DND-41 (cell line): ENCODE measurements at regions not wholly inside any gene's neighbourhood (a gene's known extent, or its start where the extent isn't known, plus 50 kb on each side); places are given as distances from the start of the nearest gene placed in this dataset.

Source experiments
- ATAC-seq: fragments of 200-7000 bp; cut with Tn5 transposase; 3 replicates; pipeline ENCODE4 v1.9.1; 2021; ENCODE audit warnings: low read depth; ENCODE audit not compliant: insufficient read depth
- DNase-seq: peaks from one replicate; pipeline ENCODE4 v3.0.0-alpha.2; 2020
- H2AFZ ChIP-seq: 2 replicates; pipeline ENCODE4 v1.6.0; 2012; ENCODE audit warnings: low read depth, low read length
- H3K27ac ChIP-seq: 2 replicates; pipeline ENCODE4 v1.5.1; 2012; ENCODE audit warnings: low read length, inconsistent platforms
- H3K27me3 ChIP-seq: fragments of 200-600 bp; sonication (generic); 2 replicates; pipeline ENCODE4 v1.6.0; 2012; ENCODE audit warnings: low read length, mild to moderate bottlenecking, inconsistent platforms; ENCODE audit not compliant: insufficient read depth, poor library complexity
- H3K36me3 ChIP-seq: 2 replicates; pipeline ENCODE4 v1.5.1; 2012; ENCODE audit warnings: low read length, inconsistent platforms; ENCODE audit not compliant: insufficient read depth
- H3K4me1 ChIP-seq: 2 replicates; pipeline ENCODE4 v1.5.1; 2012; ENCODE audit warnings: mild to moderate bottlenecking, low read length; ENCODE audit not compliant: insufficient read depth
- H3K4me2 ChIP-seq: 2 replicates; pipeline ENCODE4 v1.6.0; 2012; ENCODE audit warnings: mild to moderate bottlenecking, moderate library complexity, low read length, inconsistent platforms; ENCODE audit not compliant: insufficient read depth
- H3K4me3 ChIP-seq, 2 experiments: fragments of 200-600 bp in 1 of 2; shearing (Covaris generic) in 1 of 2; 2 replicates each; pipeline ENCODE4 v1.5.1; 2012 to 2016; ENCODE audit warnings: inconsistent platforms in 2 of 2, low read length in 2 of 2, mild to moderate bottlenecking in 2 of 2, low read depth in 1 of 2, moderate library complexity in 1 of 2
- H3K79me2 ChIP-seq: 2 replicates; pipeline ENCODE4 v1.6.0; 2012; ENCODE audit warnings: low read length, inconsistent platforms; ENCODE audit not compliant: insufficient read depth
- H3K9ac ChIP-seq: 2 replicates; pipeline ENCODE4 v1.6.0; 2012; ENCODE audit warnings: low read depth, mild to moderate bottlenecking, inconsistent platforms, low read length, moderate library complexity
- H3K9me3 ChIP-seq: 2 replicates; pipeline ENCODE4 v1.5.1; 2012; ENCODE audit warnings: low read length, moderate library complexity, mild to moderate bottlenecking, inconsistent platforms; ENCODE audit not compliant: insufficient read depth, severe bottlenecking
- H4K20me1 ChIP-seq: 2 replicates; pipeline ENCODE4 v1.6.0; 2012; ENCODE audit warnings: low read length; ENCODE audit not compliant: insufficient read depth
- EZH2 ChIP-seq: IDR thresholded peaks from 3 replicates; pipeline ENCODE4 v1.6.1; 2012; ENCODE audit warnings: borderline replicate concordance, low read depth, mild to moderate bottlenecking, moderate library complexity, low read length, inconsistent platforms; ENCODE audit not compliant: severe bottlenecking
- TF ChIP-seq, protein P1 (sequence below): IDR thresholded peaks from 2 replicates; pipeline ENCODE4 v1.5.1; 2012; ENCODE audit warnings: borderline replicate concordance, low read length, moderate library complexity, mild to moderate bottlenecking; ENCODE audit not compliant: poor library complexity, severe bottlenecking; ENCODE audit errors: extremely low read depth

DNA sequence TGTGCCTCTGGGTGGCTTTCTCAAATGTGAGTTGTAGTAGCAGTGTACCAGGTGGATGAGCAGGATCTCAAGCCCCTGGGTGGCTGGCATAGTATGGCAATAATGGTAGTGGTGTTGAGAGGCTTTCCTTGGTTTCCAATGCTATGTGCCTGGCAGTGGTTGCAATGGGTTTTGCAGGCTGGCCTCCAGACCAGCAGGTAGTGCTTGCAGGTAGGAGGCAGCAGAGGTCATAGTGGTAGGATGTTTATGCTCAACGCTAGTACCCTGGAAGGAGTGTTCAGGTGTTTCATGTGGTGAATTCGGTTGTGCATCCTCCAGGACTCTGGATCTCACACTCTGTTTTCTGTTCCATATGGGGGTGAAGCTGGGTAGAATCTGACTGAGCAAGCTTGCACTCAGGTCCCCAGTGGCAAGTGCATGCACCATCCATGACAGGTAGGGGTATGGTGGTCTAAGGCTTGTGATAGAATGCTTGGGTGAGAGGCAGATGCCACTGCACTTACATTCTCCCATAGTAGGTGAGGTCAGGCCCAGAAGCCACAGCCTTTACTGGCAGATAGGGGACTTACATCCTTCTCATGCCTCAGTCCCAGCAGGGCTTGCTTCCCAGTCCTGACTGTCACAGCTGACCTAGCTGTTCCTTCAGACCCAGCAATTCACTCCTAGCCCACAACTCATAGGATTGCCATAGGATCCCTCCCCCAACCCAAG lies 410.5 kb upstream of the LRRC7 start:
- Histone ChIP-seq H3K9ac (no peak overlapping the region), H4K20me1 (no peaks in the 10 kb centered on the region), H3K27ac (no peak overlapping the region), H3K4me1 (no peaks in the 10 kb centered on the region), H3K79me2 (no peaks in the 10 kb centered on the region), H3K9me3 (no peaks in the 10 kb centered on the region), H2AFZ (no peak overlapping the region), H3K4me2 (no peak overlapping the region), H3K27me3 (no peaks in the 10 kb centered on the region), H3K4me3 (no peak overlapping the region), H3K36me3 (no peaks in the 10 kb centered on the region)
- TF ChIP-seq, protein P1, sequence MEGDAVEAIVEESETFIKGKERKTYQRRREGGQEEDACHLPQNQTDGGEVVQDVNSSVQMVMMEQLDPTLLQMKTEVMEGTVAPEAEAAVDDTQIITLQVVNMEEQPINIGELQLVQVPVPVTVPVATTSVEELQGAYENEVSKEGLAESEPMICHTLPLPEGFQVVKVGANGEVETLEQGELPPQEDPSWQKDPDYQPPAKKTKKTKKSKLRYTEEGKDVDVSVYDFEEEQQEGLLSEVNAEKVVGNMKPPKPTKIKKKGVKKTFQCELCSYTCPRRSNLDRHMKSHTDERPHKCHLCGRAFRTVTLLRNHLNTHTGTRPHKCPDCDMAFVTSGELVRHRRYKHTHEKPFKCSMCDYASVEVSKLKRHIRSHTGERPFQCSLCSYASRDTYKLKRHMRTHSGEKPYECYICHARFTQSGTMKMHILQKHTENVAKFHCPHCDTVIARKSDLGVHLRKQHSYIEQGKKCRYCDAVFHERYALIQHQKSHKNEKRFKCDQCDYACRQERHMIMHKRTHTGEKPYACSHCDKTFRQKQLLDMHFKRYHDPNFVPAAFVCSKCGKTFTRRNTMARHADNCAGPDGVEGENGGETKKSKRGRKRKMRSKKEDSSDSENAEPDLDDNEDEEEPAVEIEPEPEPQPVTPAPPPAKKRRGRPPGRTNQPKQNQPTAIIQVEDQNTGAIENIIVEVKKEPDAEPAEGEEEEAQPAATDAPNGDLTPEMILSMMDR, result no peak
- TF ChIP-seq EZH2, result no peak
- DNase-seq (no peak), ATAC-seq (no peak)

DNA sequence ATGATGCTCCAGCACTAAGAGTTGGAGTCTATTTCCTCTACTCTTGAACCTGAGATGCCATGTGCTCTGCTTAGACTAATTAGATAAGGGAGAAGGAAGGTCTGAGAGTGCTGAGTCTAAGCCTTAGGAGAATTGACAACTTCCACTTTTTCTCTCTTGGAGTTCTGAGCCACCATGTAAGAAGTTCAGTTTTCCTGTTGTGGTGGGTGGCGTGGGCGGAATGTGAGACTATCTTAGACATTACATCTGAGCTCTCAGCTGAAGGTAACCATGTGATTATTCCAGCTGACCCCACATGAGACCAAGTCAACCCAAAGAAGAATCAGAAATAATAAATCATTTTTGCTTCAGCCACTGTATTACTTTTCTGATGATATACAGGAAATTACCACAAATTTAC lies 404.5 kb upstream of the LRRC7 start:
- Histone ChIP-seq H3K4me2 (no peak overlapping the region), H2AFZ (no peak overlapping the region), H3K9me3 (no peaks in the 10 kb centered on the region), H3K36me3 (no peaks in the 10 kb centered on the region), H3K27ac (no peak overlapping the region), H3K4me3 (no peak overlapping the region), H3K27me3 (no peaks in the 10 kb centered on the region), H4K20me1 (no peaks in the 10 kb centered on the region), H3K79me2 (no peaks in the 10 kb centered on the region), H3K9ac (no peak overlapping the region), H3K4me1 (no peaks in the 10 kb centered on the region)
- DNase-seq (no peak), ATAC-seq (no peak)
- TF ChIP-seq, protein P1, result no peak
- no peak for TF ChIP-seq EZH2

DNA sequence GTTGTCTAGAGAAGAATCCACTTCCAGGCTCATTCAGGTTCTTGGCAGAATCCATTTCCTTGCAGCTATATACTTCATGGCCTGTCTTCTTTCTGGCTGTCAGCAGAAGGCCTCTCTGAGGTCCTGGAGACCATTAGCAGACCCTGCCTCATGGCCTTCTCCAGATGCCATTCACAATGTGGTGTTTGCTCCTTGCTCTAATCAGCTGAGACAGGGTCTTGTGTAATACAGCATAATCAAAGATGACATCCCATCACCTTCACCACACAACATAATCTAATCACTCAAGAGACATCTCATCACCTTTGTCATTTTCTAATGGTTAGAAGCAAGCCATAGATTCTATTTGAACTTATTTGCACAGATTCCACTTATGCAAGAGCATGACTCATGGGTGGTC lies 403.9 kb upstream of the LRRC7 start:
- ATAC-seq, result no peak
- no peak for TF ChIP-seq EZH2
- TF ChIP-seq, protein P1, result no peak

More for the DNA sequence above, 403.9 kb upstream of the LRRC7 start:
- no peaks in the 10 kb centered on the region for H3K4me1 ChIP-seq
- no peaks in the 10 kb centered on the region for H3K36me3 ChIP-seq
- H3K79me2 ChIP-seq, result no peaks in the 10 kb centered on the region
- no peak for DNase-seq
- H3K27me3 ChIP-seq, result no peaks in the 10 kb centered on the region
- H3K9ac ChIP-seq, result no peak overlapping the region
- no peaks in the 10 kb centered on the region for H4K20me1 ChIP-seq
- no peaks in the 10 kb centered on the region for H3K9me3 ChIP-seq
- H2AFZ ChIP-seq, result no peak overlapping the region
- H3K27ac ChIP-seq, result no peak overlapping the region
- no peak overlapping the region for H3K4me2 ChIP-seq
- no peak overlapping the region for H3K4me3 ChIP-seq
